GM12892 (cell line): ENCODE measurements at regions not wholly inside any gene's neighbourhood (a gene's known extent, or its start where the extent isn't known, plus 50 kb on each side); places are given as distances from the start of the nearest gene placed in this dataset.

ENCODE experiments used
- POLR2A ChIP-seq: IDR thresholded peaks from 2 replicates; pipeline ENCODE4 v1.6.1; 2011; ENCODE audit warnings: low read depth, low read length, control low read depth
- POLR2AphosphoS5 ChIP-seq: IDR thresholded peaks from 2 replicates; pipeline ENCODE4 v1.6.1; 2011; ENCODE audit warnings: low read depth, low read length, control low read depth
- TAF1 ChIP-seq: IDR thresholded peaks from 2 replicates; pipeline ENCODE4 v1.6.1; 2011; ENCODE audit warnings: low read depth, mild to moderate bottlenecking, control low read depth, low read length, borderline replicate concordance

DNA sequence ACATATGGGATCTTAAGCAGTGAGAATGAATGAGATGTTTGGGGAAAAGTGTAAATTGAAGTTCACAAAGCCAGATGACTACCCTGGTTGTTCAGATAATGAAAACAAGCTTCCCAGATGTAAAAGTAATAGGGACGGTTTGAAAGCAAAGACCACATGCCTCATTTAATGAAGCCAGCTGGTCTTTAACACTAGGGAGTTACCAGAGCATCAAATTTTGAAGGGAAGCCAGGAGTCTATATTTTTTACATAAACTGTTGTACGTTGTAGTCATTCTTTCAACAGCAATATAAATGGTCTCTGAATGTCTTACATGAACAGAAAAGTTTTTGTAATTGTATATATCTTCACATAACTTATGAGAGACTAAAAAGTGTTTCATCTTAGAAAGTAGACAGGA is 2604.5 kb upstream of the PCDH20 start:
- no peak for TF ChIP-seq POLR2AphosphoS5
- no peak for TF ChIP-seq POLR2A
- no peak for TF ChIP-seq TAF1
